ENCODE measurements at regions not wholly inside any gene's neighbourhood (a gene's known extent, or its start where the extent isn't known, plus 50 kb on each side); places are given as distances from the start of the nearest gene placed in this dataset.

DNA sequence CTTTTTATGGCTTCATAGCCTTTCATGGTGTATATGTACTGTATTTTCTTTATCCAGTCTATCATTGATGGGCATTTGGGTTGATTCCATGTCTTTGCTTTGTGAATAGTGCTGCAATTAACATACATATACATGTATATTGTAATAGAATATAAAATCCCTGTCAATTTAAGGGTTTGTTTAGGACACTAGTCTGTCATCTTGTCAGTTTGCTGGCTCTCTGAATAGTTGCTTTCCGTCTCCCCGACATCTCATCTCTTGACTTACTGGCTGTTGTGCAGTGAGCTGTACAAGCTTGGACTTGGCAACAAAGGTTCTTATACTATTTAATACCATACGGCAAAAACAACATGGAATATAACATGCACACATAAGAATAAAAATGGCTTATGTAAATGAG is 1487.5 kb downstream of the LRRC4C start (continued):
- TF ChIP-seq, protein P1, sequence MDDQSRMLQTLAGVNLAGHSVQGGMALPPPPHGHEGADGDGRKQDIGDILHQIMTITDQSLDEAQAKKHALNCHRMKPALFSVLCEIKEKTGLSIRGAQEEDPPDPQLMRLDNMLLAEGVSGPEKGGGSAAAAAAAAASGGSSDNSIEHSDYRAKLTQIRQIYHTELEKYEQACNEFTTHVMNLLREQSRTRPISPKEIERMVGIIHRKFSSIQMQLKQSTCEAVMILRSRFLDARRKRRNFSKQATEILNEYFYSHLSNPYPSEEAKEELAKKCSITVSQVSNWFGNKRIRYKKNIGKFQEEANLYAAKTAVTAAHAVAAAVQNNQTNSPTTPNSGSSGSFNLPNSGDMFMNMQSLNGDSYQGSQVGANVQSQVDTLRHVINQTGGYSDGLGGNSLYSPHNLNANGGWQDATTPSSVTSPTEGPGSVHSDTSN (IDR thresholded peaks at IDR 0.05; ENCODE audit: insufficient replicate concordance, low read depth, low read length), result no peak
- TF ChIP-seq NFYB (IDR thresholded peaks at IDR 0.05; ENCODE audit: insufficient read depth, low read depth, low read length), result no peak

DNA sequence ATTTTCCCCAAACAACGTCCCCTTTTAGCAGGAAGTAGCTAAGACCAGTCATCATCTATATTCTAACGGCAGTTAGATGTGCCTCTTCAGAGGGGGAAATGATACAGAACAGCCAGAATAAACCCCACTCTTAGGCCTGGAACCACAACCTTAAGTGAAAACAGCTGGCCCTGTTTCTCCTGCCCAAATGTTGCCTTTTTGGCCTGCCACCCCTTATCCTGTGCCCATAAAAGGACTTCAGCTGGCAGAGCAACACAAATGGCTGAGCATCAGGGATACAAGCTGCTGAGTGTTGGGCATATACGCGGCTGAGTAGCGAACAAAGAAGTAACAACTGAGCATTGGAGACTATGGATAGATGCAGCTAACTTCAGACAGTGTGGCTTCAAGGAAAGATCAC is 1491.4 kb downstream of the LRRC4C start:
- H3K27ac ChIP-seq (ENCODE audit: control insufficient read depth, insufficient read depth), result no peak overlapping the region
- in situ Hi-C loops (cut with MboI) (no loop called here), intact Hi-C loops (cut with micrococcal nuclease; ENCODE audit: unreplicated experiment) (no loop called here)
- FAIRE-seq, result no peak
- DNase-seq (ENCODE audit: low read depth, low spot score), result no peak
- no peak for ATAC-seq
- SMC1A ChIA-PET (ENCODE audit: uncharacterized antibody, unreplicated experiment), result no interaction called here
- no peak for TF ChIP-seq NFXL1 (IDR thresholded peaks at IDR 0.05; ENCODE audit: borderline replicate concordance)
- no peak for TF ChIP-seq POLR2AphosphoS2 (IDR thresholded peaks at IDR 0.05; ENCODE audit: low read depth, low read length)
- no peak for TF ChIP-seq BCL11A (IDR thresholded peaks at IDR 0.05; ENCODE audit: low read depth, low read length)
- H3K9ac ChIP-seq (ENCODE audit: control insufficient read depth, insufficient read depth, low read length), result no peak overlapping the region
- no peak overlapping the region for H3K4me3 ChIP-seq
- no peaks in the 10 kb centered on the region for H3K79me2 ChIP-seq (ENCODE audit: control insufficient read depth, insufficient read depth, low read length)
- CTCF ChIA-PET, result no interaction called here
- H3K27me3 ChIP-seq (replicated peaks in 1 of 2; ENCODE audit: control insufficient read depth in 2 of 2, insufficient read depth in 2 of 2, low read length in 1 of 2), result no peaks in the 10 kb centered on the region
- H3K4me2 ChIP-seq (ENCODE audit: control insufficient read depth, insufficient read depth), result no peak overlapping the region
- no peak overlapping the region for H2AFZ ChIP-seq (ENCODE audit: control insufficient read depth, low read depth, low read length)
- 52% methylated on average over 5 of the region's 5 CpGs for WGBS (ENCODE audit: insufficient coverage, insufficient replicate concordance, low lambda C conversion rate, missing lambda C conversion rate)
- no peaks in the 10 kb centered on the region for H4K20me1 ChIP-seq (ENCODE audit: control insufficient read depth, insufficient read depth)
- POLR2A ChIA-PET, result no interaction called here
- BruUV-seq (replicated peaks), result no TSS peak
- H3K9me3 ChIP-seq (replicated peaks; ENCODE audit: control insufficient read depth, insufficient read depth, low read length), result no peaks in the 10 kb centered on the region
- H3K4me1 ChIP-seq (ENCODE audit: control insufficient read depth, insufficient read depth, low read length), result no peaks in the 10 kb centered on the region
- RAD21 ChIA-PET (ENCODE audit: unreplicated experiment), result no interaction called here
- no peaks in the 10 kb centered on the region for H3K36me3 ChIP-seq (ENCODE audit: control insufficient read depth in 2 of 2, insufficient read depth in 2 of 2, low read length in 1 of 2)

- POLR2A ChIA-PET, result no interaction called here
- TF ChIP-seq MAX (IDR thresholded peaks at IDR 0.05; ENCODE audit: low read depth, low read length), result no peak
- no peak for TF ChIP-seq MEF2A (IDR thresholded peaks at IDR 0.05; ENCODE audit: insufficient read depth, low read depth, low read length)
- no peak for TF ChIP-seq RBBP5 (conservative IDR thresholded peaks at IDR 0.05)
- TF ChIP-seq RB1 (IDR thresholded peaks at IDR 0.05; ENCODE audit: borderline replicate concordance), result no peak
- TF ChIP-seq STAT3 (IDR thresholded peaks at IDR 0.05; ENCODE audit: low read depth, low read length), result no peak
- TF ChIP-seq EZH2 (IDR thresholded peaks at IDR 0.05; ENCODE audit: borderline replicate concordance, control insufficient read depth, low read depth, low read length), result no peak
- no peak for TF ChIP-seq KLF5 (IDR thresholded peaks at IDR 0.05; ENCODE audit: partially characterized antibody)
- no peak for TF ChIP-seq ZSCAN29 (IDR thresholded peaks at IDR 0.05)
- TF ChIP-seq NKRF (conservative IDR thresholded peaks at IDR 0.05), result no peak
- TF ChIP-seq SPI1 (IDR thresholded peaks at IDR 0.05; ENCODE audit: borderline replicate concordance, insufficient read depth, low read depth, low read length), result no peak
Observed at GRCh38 chr11:39965701-39966100, 1493.8 kb downstream of the LRRC4C start.

More at GRCh38 chr11:39965701-39966100, 1493.8 kb downstream of the LRRC4C start:
- no peaks in the 10 kb centered on the region for H3K27me3 ChIP-seq (replicated peaks in 1 of 2; ENCODE audit: control insufficient read depth in 2 of 2, insufficient read depth in 2 of 2, low read length in 1 of 2)
- H3K4me1 ChIP-seq (ENCODE audit: control insufficient read depth, insufficient read depth, low read length), result no peaks in the 10 kb centered on the region
- intact Hi-C loops (cut with micrococcal nuclease; ENCODE audit: unreplicated experiment), result no loop called here
- no peak overlapping the region for H3K27ac ChIP-seq (ENCODE audit: control insufficient read depth, insufficient read depth)
- H3K36me3 ChIP-seq (ENCODE audit: control insufficient read depth in 2 of 2, insufficient read depth in 2 of 2, low read length in 1 of 2), result no peaks in the 10 kb centered on the region
- no peak overlapping the region for H3K4me2 ChIP-seq (ENCODE audit: control insufficient read depth, insufficient read depth)
- no peaks in the 10 kb centered on the region for H4K20me1 ChIP-seq (ENCODE audit: control insufficient read depth, insufficient read depth)
- no peak overlapping the region for H3K9ac ChIP-seq (ENCODE audit: control insufficient read depth, insufficient read depth, low read length)
- no peak for DNase-seq (ENCODE audit: low read depth, low spot score)
- BruUV-seq (replicated peaks), result no TSS peak
- no peak for FAIRE-seq
- no peak overlapping the region for H2AFZ ChIP-seq (ENCODE audit: control insufficient read depth, low read depth, low read length)
- ChIA-PET CTCF (no interaction called here), RAD21 (ENCODE audit: unreplicated experiment) (no interaction called here), SMC1A (ENCODE audit: uncharacterized antibody, unreplicated experiment) (no interaction called here)
- 0% methylated on average over 3 of the region's 5 CpGs for WGBS (ENCODE audit: insufficient coverage, insufficient replicate concordance, low lambda C conversion rate, missing lambda C conversion rate)
- H3K4me3 ChIP-seq, result no peak overlapping the region
- no peaks in the 10 kb centered on the region for H3K79me2 ChIP-seq (ENCODE audit: control insufficient read depth, insufficient read depth, low read length)
- no peaks in the 10 kb centered on the region for H3K9me3 ChIP-seq (replicated peaks; ENCODE audit: control insufficient read depth, insufficient read depth, low read length)
- in situ Hi-C loops (cut with MboI), result no loop called here
- no peak for ATAC-seq
